OCI-LY1 (cell line): ENCODE measurements at regions not wholly inside any gene's neighbourhood (a gene's known extent, or its start where the extent isn't known, plus 50 kb on each side); places are given as distances from the start of the nearest gene placed in this dataset.

Experiments
- H2AFZ ChIP-seq: fragments of 200-600 bp; sonication (generic), shearing (Covaris generic); 2 replicates; pipeline ENCODE4 v1.6.0; 2014; ENCODE audit warnings: antibody characterized with exemption, mild to moderate bottlenecking, low read length
- H3F3A ChIP-seq: fragments of 200-600 bp; sonication (generic), shearing (Covaris generic); 2 replicates; pipeline ENCODE4 v1.6.0; 2014; ENCODE audit warnings: mild to moderate bottlenecking, antibody characterized with exemption, low read length, moderate library complexity; ENCODE audit not compliant: insufficient read depth
- H3K27ac ChIP-seq: fragments of 200-600 bp; sonication (generic); 2 replicates; pipeline ENCODE4 v1.5.1; 2014; ENCODE audit warnings: low read length, mixed run types, mild to moderate bottlenecking, low read depth; ENCODE audit not compliant: poor library complexity, severe bottlenecking
- H3K27me3 ChIP-seq: fragments of 200-600 bp; sonication (generic); 2 replicates; pipeline ENCODE4 v1.6.0; 2014; ENCODE audit warnings: antibody characterized with exemption, mild to moderate bottlenecking, low read length, moderate library complexity; ENCODE audit not compliant: insufficient read depth
- H3K36me3 ChIP-seq: fragments of 200-600 bp; sonication (generic); 2 replicates; pipeline ENCODE4 v1.6.1; 2014; ENCODE audit warnings: mild to moderate bottlenecking, antibody characterized with exemption, low read length, moderate library complexity, mixed read lengths; ENCODE audit not compliant: insufficient read depth
- H3K4me1 ChIP-seq: fragments of 200-600 bp; sonication (generic); 2 replicates; pipeline ENCODE4 v1.5.1; 2014; ENCODE audit warnings: mild to moderate bottlenecking, low read length, moderate library complexity; ENCODE audit not compliant: insufficient read depth, severe bottlenecking
- H3K4me2 ChIP-seq: fragments of 200-600 bp; sonication (generic), shearing (Covaris generic); 2 replicates; pipeline ENCODE4 v1.6.1; 2014; ENCODE audit warnings: low read length
- H3K4me3 ChIP-seq: fragments of 200-600 bp; sonication (generic); 2 replicates; pipeline ENCODE4 v1.5.1; 2014; ENCODE audit warnings: low read length, low read depth, mild to moderate bottlenecking, mixed read lengths; ENCODE audit not compliant: poor library complexity, severe bottlenecking
- H3K79me2 ChIP-seq: fragments of 200-600 bp; shearing (Covaris generic); 2 replicates; pipeline ENCODE4 v1.6.1; 2016; ENCODE audit warnings: mixed run types, low read length, mixed read lengths; ENCODE audit not compliant: insufficient read depth
- H3K9ac ChIP-seq: fragments of 200-600 bp; sonication (generic), shearing (Covaris generic); 2 replicates; pipeline ENCODE4 v1.6.1; 2014; ENCODE audit warnings: mild to moderate bottlenecking, low read length, mixed read lengths
- H3K9me2 ChIP-seq: fragments of 200-600 bp; sonication (generic), shearing (Covaris generic); 2 replicates; pipeline ENCODE4 v1.6.1; 2014; ENCODE audit warnings: low read depth, mild to moderate bottlenecking, low read length, mixed read lengths
- H3K9me3 ChIP-seq: fragments of 200-600 bp; shearing (Covaris generic); 2 replicates; pipeline ENCODE4 v1.6.1; 2014; ENCODE audit warnings: low read length, mixed read lengths
- H4K20me1 ChIP-seq: fragments of 200-600 bp; sonication (generic), shearing (Covaris generic); 2 replicates; pipeline ENCODE4 v1.6.0; 2016; ENCODE audit warnings: mild to moderate bottlenecking, low read length; ENCODE audit not compliant: insufficient read depth
- CTCF ChIP-seq: fragments of 200-600 bp; sonication (generic), shearing (Covaris generic); IDR thresholded peaks from 2 replicates; pipeline ENCODE4 v1.5.1; 2017; ENCODE audit warnings: mild to moderate bottlenecking, antibody characterized with exemption, low read length, moderate library complexity, mixed read lengths
- EZH2 ChIP-seq: fragments of 200-600 bp; sonication (generic), shearing (Covaris generic); IDR thresholded peaks from 2 replicates; pipeline ENCODE4 v1.8.0; 2017; ENCODE audit warnings: borderline replicate concordance, mixed run types, mild to moderate bottlenecking, antibody characterized with exemption, low read length, moderate library complexity, mixed read lengths

- Histone ChIP-seq H3K9ac (no peak overlapping the region), H3K9me2 (no peaks in the 10 kb centered on the region), H3K4me3 (no peak overlapping the region), H3F3A (no peaks in the 10 kb centered on the region), H3K27ac (no peak overlapping the region), H3K79me2 (no peaks in the 10 kb centered on the region), H3K4me2 (no peak overlapping the region), H4K20me1 (no peaks in the 10 kb centered on the region), H3K36me3 (no peaks in the 10 kb centered on the region), H3K9me3 (no peaks in the 10 kb centered on the region), H3K4me1 (no peaks in the 10 kb centered on the region), H3K27me3 (no peaks in the 10 kb centered on the region), H2AFZ (no peak overlapping the region)
- no peak for TF ChIP-seq CTCF
- no peak for TF ChIP-seq EZH2
Observed at GRCh38 chr20:22374678-22375590, 209.4 kb downstream of the FOXA2 start.

GRCh38 chr20:22374066-22374465 is 210.3 kb downstream of the FOXA2 start:
- Histone ChIP-seq H3K9me2 (no peaks in the 10 kb centered on the region), H4K20me1 (no peaks in the 10 kb centered on the region), H2AFZ (no peak overlapping the region), H3K36me3 (no peaks in the 10 kb centered on the region), H3K27me3 (no peaks in the 10 kb centered on the region), H3K9me3 (no peaks in the 10 kb centered on the region), H3K4me2 (no peak overlapping the region), H3K4me1 (no peaks in the 10 kb centered on the region), H3F3A (no peaks in the 10 kb centered on the region), H3K4me3 (no peak overlapping the region), H3K27ac (no peak overlapping the region), H3K9ac (no peak overlapping the region), H3K79me2 (no peaks in the 10 kb centered on the region)
- TF ChIP-seq EZH2 (no peak), CTCF (no peak)

GRCh38 chr20:22373164-22373895 is 211.0 kb downstream of the FOXA2 start:
- Histone ChIP-seq H3K36me3 (no peaks in the 10 kb centered on the region), H3K9ac (no peak overlapping the region), H2AFZ (no peak overlapping the region), H3K27me3 (no peaks in the 10 kb centered on the region), H3F3A (no peaks in the 10 kb centered on the region), H3K9me3 (no peaks in the 10 kb centered on the region), H3K27ac (no peak overlapping the region), H3K79me2 (no peaks in the 10 kb centered on the region), H3K4me3 (no peak overlapping the region), H3K9me2 (no peaks in the 10 kb centered on the region), H3K4me1 (no peaks in the 10 kb centered on the region), H4K20me1 (no peaks in the 10 kb centered on the region), H3K4me2 (no peak overlapping the region)
- TF ChIP-seq EZH2 (no peak), CTCF (no peak)
